ENCODE measurements at regions not wholly inside any gene's neighbourhood (a gene's known extent, or its start where the extent isn't known, plus 50 kb on each side); places are given as distances from the start of the nearest gene placed in this dataset.
"Not testable (repeated sequence)": the region's sequence is repeated elsewhere in the genome, so short reads cannot be mapped to it uniquely, and the experiment has no call there.

DNA sequence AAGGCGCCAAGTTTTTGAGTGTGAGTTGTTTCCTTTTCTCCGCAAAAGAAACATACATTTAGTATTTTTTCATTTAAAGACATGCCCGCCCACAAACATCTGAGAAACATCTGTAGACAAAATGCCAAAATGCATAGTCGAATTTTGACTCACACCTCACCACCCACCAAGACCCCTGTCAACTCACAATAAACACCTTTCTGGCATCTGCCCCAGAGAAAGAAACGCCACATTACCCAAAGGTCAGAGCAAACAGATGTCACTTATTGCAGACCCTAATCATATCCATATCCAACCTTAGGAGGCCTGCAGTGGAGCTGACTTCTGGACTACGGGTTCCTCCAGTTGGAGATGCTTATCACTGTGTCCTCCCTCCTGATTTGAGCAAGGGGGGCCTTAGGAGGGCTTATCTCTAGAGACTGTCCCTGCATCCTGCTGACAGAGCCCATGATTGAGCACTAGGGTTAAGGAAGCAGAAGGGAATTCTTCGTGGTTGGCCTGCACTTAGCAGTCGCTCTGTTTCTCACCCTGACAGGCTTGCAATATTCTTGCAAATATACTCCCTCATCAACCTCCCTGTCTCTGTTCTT, 90.5 kb upstream of the TBX18 start:
- peaks cover 8% of the 10 kb centered on the region for H3K27me3 Mint-ChIP-seq (ENCODE audit: low read depth)
- H3K4me3 Mint-ChIP-seq: no peak overlapping the region
- H3K4me1 Mint-ChIP-seq: no peaks in the 10 kb centered on the region
- H3K36me3 Mint-ChIP-seq (ENCODE audit: low read depth): no peaks in the 10 kb centered on the region
- TF ChIP-seq, protein P1, sequence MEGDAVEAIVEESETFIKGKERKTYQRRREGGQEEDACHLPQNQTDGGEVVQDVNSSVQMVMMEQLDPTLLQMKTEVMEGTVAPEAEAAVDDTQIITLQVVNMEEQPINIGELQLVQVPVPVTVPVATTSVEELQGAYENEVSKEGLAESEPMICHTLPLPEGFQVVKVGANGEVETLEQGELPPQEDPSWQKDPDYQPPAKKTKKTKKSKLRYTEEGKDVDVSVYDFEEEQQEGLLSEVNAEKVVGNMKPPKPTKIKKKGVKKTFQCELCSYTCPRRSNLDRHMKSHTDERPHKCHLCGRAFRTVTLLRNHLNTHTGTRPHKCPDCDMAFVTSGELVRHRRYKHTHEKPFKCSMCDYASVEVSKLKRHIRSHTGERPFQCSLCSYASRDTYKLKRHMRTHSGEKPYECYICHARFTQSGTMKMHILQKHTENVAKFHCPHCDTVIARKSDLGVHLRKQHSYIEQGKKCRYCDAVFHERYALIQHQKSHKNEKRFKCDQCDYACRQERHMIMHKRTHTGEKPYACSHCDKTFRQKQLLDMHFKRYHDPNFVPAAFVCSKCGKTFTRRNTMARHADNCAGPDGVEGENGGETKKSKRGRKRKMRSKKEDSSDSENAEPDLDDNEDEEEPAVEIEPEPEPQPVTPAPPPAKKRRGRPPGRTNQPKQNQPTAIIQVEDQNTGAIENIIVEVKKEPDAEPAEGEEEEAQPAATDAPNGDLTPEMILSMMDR (IDR thresholded peaks at IDR 0.05; ENCODE audit: unreplicated experiment in 3 of 3): no peak
- H3K27ac Mint-ChIP-seq: no peak overlapping the region
- no peaks in the 10 kb centered on the region for H3K9me3 Mint-ChIP-seq

- TF ChIP-seq, protein P1 (IDR thresholded peaks at IDR 0.05; ENCODE audit: unreplicated experiment in 3 of 3): no peak
- H3K9me3 Mint-ChIP-seq: no peaks in the 10 kb centered on the region
- no peak overlapping the region for H3K27ac Mint-ChIP-seq
- peaks cover 8% of the 10 kb centered on the region for H3K27me3 Mint-ChIP-seq (ENCODE audit: low read depth)
- no peak overlapping the region for H3K4me3 Mint-ChIP-seq
- no peaks in the 10 kb centered on the region for H3K36me3 Mint-ChIP-seq (ENCODE audit: low read depth)
- no peaks in the 10 kb centered on the region for H3K4me1 Mint-ChIP-seq
Observed at GRCh38 chr6:84853901-84854300, 89.5 kb upstream of the TBX18 start.

GRCh38 chr6:84848960-84849359, 84.6 kb upstream of the TBX18 start:
- no peak overlapping the region for H3K27ac Mint-ChIP-seq
- H3K27me3 Mint-ChIP-seq (ENCODE audit: low read depth): peaks cover 4% of the 10 kb centered on the region
- H3K4me3 Mint-ChIP-seq: no peak overlapping the region
- H3K9me3 Mint-ChIP-seq: no peaks in the 10 kb centered on the region
- TF ChIP-seq, protein P1 (IDR thresholded peaks at IDR 0.05; ENCODE audit: unreplicated experiment in 3 of 3): no peak
- H3K36me3 Mint-ChIP-seq (ENCODE audit: low read depth): no peaks in the 10 kb centered on the region
- H3K4me1 Mint-ChIP-seq: no peaks in the 10 kb centered on the region

GRCh38 chr6:84847390-84848160, 83.2 kb upstream of the TBX18 start:
- TF ChIP-seq, protein P1 (IDR thresholded peaks at IDR 0.05; ENCODE audit: unreplicated experiment in 3 of 3): no peak
- Mint-ChIP-seq H3K4me3 (no peak overlapping the region), H3K9me3 (no peaks in the 10 kb centered on the region), H3K36me3 (ENCODE audit: low read depth) (no peaks in the 10 kb centered on the region), H3K4me1 (no peaks in the 10 kb centered on the region), H3K27me3 (ENCODE audit: low read depth) (no peaks in the 10 kb centered on the region), H3K27ac (no peak overlapping the region)

DNA sequence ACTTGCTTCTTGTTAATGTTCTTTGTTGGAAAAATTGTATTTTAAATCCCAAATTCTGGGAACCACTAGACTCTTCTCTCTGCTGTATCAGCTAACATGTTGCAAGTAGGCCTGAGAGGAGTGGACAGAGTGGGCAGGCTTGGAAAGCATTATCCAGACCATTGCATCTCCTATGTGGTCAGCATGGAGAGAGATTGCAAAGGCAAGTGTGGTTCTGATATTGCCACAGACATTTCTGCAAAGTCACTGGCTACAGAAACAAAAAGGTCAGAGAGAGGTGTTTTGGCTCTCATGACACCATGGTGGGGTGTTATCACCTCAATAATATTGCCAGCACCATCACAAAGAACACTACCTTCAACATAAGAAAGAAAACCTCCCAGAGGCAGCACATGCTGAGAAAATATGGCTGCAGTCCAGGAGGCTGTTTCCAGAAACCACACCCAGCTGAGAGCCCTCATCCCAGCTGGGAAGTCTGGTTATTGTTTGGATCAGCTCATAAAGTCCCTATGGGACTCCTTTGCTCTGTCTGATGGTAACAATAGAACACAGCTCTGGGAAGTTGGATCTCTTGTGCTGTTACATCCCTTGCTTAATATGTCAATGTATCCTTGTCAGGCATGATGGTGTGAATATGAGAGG, 78.2 kb upstream of the TBX18 start:
- H3K4me3 Mint-ChIP-seq: no peak overlapping the region
- H3K9me3 Mint-ChIP-seq: peaks cover 9% of the 10 kb centered on the region
- no peaks in the 10 kb centered on the region for H3K36me3 Mint-ChIP-seq (ENCODE audit: low read depth)
- H3K27me3 Mint-ChIP-seq (ENCODE audit: low read depth): no peaks in the 10 kb centered on the region
- TF ChIP-seq, protein P1 (IDR thresholded peaks at IDR 0.05; ENCODE audit: unreplicated experiment in 3 of 3): no peak
- no peaks in the 10 kb centered on the region for H3K4me1 Mint-ChIP-seq
- no peak overlapping the region for H3K27ac Mint-ChIP-seq

DNA sequence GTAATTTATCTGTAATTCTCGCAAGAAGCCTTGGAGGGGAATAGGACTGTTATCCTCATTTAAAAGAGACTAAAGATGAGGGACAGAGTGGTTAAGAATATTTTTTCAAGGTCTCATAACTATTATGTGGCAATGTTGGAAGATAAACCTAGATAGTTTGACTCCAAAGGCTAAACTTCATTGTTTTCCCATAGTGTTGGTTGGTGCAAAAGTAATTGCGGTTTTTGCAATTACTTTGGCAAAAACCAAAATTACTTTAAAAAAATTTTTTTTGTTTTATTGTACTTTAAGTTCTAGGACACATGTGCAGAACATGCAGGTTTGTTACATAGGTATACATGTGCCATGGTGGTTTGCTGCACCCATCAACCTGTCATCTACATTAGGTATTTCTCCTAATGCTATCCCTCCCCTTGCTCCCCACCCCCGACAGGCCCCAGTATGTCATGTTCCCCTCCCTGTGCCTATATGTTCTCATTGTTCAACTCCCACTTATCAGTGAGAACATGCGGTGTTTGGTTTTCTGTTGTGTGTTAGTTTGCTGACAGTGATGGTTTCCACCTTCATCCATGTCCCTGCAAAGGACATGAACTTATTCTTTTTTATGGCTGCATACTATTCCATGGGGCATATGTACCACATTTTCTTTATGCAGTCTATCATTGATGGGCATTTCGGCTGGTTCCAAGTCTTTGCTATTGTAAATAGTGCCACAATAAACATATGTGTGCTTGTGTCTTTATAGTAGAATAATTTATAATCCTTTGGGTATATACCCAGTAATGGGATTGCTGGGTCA, 72.9 kb upstream of the TBX18 start:
- not testable (repeated sequence) for H3K4me1 Mint-ChIP-seq; H3K36me3 Mint-ChIP-seq (ENCODE audit: low read depth); H3K4me3 Mint-ChIP-seq; H3K27ac Mint-ChIP-seq; H3K27me3 Mint-ChIP-seq (ENCODE audit: low read depth)
- H3K9me3 Mint-ChIP-seq: peaks cover 20% of the 10 kb centered on the region

All from nephron (organoid).